ENCODE measurements at regions not wholly inside any gene's neighbourhood (a gene's known extent, or its start where the extent isn't known, plus 50 kb on each side); places are given as distances from the start of the nearest gene placed in this dataset.

DNA sequence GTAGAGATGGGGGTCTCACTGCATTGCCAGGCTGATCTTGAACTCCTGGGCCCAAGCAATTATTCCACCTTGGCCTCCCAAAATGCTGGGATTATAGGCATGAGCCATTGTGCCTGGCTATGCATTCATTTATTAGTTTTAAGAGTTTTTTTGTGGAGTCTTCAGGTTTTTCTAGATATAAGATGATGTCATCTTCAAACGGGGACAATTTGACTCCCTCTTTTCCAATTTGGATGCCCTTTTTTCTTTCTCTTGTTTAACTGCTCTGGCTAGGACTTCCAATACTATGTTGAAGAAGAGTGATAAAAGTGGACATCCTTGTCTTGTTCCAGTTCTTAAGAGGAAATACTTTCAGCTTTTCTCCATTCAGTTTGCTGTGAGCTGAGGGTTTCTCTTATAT, 113.7 kb upstream of the PARD3B start:
- no peak for DNase-seq (ENCODE audit: low read depth)

DNA sequence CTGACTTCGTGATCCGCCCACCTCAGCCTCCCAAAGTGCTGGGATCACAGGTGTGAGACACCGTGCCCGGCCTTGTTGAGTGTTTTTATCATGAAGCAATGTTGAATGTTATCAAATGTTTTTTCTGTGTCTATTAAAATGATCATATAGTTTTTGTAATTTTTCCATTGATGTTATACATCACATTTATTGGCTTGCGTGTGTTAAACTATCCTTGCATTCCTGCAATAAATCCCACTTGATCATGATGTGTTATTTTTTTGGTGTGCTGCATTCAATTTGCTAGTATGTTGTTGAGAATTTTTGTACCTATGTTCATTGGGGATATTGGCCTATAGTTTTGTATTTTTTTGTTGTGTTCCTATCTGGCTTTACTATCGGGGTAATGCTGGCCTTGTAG, 113.1 kb upstream of the PARD3B start:
- no peak for DNase-seq (ENCODE audit: low read depth)

DNA sequence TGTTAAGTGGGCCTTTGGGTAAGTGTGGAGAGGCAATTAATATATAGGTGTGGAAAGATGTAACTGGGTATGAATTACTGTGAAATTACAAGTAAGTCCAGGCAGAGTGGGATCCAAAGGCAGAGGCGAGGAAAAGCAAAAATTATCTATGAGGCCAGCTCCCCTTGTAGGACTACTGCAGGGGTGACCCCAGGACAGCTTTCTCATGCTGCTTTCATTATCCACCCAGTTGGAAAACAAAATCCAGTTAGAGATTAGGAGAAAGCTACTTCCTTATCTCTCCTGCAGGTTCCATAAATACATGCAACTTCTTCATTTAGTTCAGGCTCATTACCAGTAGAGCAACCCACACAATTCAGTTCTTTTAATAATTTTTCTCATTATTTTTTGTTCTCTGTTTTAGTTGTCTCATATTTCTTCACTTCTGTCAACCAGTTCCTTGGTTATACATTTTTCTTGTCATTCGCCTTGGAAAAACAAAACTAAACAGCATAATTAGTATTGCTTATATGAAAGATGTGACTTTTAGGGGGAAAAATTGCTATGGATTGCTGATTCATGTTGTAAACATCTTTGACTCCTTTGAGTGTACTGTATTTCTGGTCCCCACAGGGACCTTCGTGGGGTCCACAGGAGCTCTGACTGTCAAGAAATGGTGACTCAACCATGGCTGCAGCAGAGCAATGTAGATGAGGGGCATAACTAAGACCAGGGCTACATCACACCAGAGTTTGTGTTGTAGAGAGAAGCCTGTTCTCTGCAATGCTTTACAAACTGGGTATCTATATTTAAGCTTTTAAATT, 110.4 kb upstream of the PARD3B start:
- no peak for DNase-seq (ENCODE audit: low read depth)

DNA sequence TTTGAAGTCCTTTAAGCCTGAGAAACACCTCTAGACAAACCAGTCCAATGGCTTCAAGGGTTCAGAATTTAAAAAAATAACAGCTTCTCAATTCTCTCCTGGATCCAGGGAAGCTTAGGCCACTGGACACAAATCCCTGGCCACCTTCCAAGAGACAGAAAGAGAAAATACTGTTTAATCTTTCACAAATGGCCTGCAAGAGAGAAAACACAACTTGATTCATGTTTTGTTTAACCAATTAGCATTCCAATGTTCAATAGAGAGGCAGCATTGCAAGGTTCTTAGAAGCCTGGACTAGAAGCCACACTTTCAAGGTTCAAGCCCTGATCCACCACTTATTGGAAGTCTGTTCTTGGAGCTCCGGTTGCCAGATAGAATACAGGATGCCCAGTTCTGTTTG, 109.0 kb upstream of the PARD3B start:
- DNase-seq (ENCODE audit: low read depth) = no peak

DNA sequence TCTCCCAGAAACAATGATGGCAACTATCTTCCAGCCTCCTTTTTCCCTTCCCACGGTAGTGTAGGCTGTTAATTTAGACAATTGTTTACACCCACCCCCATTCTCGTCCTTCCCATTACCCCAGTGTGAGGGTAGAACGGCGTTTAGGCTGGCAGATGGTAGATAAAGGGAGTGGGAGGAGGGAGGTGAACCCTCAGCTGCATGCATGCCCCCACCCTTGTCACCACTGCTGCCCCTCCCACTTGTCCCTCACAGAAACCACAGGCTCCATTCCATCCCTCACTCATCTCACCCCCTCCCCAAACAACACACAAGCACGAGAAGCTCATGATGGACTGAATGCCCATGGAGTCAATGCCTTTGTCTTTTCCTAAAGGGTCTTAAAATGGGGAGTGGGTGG, 107.9 kb upstream of the PARD3B start:
- no peak for DNase-seq (ENCODE audit: low read depth)

DNA sequence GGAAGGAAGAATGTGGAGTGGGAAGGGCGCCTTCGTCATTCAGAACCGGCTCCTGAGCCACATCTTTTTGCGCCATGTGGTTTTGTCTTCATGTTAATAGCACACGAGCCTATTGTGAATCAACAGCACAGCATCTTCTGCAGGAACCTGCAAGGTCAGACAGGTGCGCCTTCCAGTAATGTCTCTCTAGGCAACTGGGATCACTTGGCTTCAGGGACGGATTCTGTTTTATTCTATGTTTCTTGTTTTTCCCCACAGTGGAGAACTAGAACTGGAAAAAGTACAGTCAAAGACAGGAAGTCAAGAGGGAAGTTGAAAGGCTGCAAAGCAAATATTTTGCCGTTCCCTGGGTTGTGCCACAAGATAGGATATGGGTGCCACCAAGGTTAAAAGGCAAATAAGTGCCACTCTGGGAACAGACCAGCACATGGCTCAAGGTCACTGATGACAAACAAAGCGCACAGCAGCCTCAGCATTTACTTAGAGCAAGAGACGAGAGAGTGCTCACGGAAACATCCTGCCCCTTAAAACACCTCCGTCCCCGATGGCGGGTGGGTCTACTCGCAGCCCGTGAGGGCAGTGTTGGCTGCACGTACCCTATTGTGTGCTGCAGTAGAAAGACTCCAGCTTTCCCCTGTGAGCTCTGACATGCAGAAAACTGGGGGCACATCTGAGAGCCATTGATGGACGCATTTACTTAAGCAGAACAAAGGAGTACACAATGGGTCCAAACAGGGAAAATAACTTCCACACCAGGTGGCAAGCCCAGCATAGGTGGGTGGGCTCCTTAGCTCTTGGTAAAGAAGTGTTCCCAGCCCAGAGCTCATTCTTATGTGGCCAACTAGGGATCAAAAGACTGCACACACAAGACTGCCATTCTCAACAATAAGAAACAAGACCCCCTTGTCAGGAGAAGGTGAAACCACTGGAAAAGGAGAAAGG, 107.2 kb upstream of the PARD3B start:
- DNase-seq (ENCODE audit: low read depth) = no peak

DNA sequence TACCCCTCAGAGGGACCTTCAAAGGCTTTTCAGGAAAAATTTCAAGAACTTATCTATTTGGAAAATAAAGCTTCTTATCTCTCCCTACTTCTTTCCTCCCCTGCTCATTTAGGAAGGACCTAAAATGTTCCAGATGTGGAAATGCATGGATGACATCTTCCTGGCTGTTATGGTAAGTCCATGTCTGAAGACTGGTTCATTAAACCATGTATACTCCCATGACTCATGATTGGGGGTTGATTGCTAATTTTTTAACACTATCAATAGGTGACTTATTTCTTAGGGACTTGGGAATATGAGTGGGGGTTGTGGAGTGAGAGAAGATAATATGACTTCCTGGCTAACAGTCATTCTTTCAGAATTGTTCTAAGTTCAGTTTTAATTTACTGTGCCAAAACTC, 104.0 kb upstream of the PARD3B start:
- no peak for DNase-seq (ENCODE audit: low read depth)

DNA sequence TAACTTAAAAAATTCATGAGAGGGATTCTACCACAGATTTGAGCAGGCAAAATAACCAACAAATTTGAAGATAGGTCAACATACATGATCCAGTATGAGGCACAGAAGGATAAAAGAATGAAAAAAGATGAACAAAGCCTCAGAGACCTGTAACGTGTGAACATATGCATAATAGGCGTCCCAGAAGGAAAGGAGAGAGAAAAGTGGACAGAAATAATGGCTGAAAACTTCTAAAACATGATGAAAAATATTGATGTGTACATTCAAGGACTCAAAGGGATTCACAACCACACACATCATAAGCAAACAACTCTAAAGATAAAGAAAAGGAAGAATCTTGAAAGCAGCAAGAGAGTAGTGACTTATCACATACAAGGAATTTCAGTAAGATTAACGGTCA, 100.1 kb upstream of the PARD3B start:
- DNase-seq (ENCODE audit: low read depth) = no peak

DNA sequence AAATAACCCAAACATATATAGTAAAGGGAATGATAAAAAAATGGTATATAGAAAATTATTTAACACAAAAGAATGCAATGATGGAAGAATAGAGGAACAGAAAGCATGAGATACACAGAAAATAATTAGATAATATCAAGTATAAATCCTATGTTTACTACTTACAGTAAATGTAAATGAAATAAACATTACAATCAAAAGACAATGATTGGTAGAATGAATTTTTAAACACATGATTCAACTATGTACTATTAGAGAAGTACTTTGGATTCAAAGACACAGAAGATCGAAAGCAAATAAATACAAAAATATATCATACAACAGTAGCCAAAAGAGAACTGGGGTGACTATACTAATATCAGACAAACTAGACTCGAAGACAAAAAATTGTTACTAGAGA, 97.6 kb upstream of the PARD3B start:
- no peak for DNase-seq (ENCODE audit: low read depth)

DNA sequence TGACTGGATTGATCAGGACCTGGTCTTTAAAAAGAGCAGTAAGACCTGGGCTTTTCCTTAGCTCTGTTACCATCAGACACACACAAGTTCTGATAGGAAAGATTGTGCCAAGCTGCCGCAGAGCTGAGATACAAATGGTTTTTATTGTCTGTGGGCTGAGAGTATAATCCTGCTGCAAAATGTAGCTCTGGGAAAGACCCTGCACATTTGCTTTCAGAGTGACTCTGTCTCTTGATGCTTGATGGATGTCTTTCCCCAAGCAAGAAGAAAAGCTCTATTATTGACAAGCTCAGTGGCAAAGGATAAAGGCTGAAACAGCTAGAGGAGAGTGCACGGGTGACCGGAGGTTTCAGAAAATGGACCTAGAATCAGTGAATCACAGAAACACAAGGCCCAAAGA, 95.3 kb upstream of the PARD3B start:
- DNase-seq (ENCODE audit: low read depth) = no peak

DNA sequence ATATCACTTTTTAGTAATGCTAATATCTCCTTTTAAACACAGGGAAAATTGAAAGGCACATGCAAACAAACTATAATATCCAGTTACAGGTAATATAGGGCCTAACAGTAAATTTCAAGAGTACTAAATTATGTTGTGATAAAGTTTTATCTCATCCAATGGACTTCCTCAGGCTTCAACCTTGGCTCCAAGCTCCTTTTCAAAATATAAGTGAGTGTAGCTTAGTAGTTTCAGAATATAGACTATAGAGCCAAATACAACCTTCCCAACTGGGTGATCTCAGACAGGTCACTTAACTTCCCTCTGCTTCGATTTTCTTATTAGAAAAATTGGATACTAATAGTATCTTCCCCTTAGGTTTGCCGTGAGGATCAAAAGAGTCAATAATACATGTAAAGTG, 93.5 kb upstream of the PARD3B start:
- no peak for DNase-seq (ENCODE audit: low read depth)

DNA sequence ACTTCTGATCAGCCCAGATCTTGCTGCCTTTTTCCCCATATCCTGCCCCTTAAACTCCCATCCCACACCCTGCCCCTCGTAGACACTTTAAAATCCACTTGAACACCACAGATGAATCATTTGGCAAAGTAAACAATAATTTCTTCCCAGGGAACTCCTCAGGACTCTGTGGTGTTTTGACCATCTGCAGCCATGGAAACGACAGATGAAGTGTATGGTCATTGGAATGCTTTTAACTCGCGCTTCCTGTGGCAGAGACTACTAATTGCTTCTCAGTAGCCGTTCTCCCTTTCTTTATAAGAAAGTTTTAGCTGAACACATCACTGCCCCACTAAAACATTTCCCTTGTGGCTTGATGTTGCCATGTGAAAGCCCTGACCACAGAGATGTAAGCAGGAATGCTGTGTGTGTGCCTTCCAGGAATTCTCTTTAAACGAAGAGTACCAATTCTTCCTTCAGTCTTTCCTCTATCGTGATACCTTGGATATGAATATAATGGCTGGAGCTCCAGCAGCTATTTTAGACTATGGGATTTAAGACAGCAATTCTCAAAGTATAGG, 92.7 kb upstream of the PARD3B start:
- DNase-seq (ENCODE audit: low read depth) = no peak

DNA sequence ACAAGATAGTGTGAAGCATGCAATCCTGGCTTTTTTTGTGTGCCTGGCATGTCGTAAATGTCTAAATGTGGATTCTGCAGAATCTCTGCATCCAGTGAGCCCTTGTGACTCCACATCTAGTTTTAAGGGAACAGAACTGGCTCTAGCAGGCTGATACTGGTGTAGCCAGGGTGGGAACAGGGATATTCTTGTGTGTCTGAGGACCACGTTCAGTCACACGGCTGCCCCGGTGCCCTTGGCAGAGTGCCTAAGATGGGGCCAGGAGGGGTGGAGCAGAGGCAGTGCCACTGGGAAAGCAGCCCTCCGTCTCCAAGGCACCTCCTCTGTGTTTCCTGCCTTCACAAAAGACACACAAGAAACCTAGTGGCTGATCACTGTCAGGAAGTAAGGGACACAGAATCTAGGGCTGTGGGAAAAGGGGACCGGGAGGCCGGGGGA, 91.5 kb upstream of the PARD3B start:
- no peak for DNase-seq (ENCODE audit: low read depth)

DNA sequence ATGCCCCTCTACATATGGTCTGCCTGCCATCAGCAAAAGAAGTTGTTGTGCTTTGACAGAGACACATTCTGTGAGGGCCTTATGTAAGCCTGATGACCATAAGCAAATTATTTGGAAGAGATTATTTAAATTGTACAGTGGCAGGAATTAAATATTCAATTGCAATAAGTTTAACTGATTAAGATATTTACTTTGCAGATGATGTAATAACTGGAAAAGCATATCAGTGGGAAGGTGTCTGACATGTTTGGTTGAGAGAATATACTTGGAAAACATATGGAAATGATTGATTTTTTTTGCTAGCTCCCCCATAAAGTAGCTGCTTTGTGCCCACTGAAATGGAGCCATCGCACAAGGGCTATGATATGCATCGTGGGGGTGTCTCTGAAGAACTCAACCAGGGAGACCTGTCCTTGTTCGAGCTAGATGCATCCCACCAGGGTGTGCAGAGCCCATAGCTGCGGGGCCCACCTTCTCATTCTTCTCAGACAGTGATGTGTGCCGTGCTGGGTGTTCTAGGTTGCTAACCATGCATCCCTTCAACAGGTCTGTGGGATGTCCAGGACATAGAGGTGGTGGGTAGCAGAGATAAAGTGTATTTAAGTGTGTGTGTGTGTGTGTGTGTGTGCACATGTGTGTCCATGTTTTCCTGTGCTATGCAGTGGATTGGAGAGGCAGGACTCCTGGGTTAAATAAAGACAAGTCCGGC, 90.4 kb upstream of the PARD3B start:
- DNase-seq (ENCODE audit: low read depth) = no peak

DNA sequence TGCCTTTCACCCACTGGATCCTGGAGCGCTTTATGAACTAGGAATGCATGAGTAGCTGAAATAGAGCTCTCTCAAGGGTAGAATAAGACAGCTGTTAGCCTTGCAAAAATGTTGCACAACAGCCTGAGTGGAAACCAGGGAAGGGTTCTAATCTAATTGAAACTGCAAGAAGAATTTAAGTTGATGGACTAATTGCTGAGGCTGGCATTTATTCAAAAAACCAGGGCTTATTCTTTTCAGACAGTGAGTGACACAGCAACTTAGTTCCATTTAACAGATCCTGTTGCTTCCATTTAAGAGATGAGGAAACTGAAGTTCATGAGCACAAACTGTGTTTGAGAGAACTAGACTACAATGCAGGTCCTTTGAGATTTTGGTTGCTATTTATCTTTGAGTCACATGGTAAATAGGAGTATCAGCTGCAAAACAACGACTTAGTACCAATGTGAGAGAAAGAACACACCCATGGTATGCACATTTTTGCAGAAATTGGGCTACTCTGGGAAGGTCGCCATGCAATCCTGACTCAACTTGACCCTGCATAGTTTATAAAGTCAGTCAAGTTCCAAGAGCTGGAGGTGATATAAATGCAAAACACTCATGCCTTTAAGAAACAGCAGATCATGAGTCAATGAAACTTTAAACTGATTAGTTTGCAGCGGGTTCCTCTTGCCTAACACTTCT, 76.4 kb upstream of the PARD3B start:
- no peak for DNase-seq (ENCODE audit: low read depth)

DNA sequence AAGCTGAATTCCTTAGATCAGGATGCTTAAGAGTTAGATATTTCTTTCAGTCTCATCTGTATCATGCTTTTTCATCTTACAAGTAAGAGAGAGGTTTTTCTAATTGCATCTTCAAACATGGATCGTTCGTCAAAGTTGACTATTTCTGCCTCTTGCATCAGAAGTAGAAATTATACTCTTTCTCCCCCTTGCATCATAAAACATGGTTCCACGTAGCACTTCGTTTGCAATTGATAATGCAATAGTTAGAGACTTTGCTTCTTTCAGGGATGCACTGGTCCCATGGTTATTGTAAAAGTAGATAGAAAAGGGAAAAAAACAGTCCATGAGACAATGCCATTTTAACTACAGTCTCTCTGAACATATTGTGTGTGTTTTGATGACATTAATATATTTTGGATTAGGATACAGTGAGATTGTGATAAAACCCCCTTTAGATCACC, 75.1 kb upstream of the PARD3B start:
- no peak for DNase-seq (ENCODE audit: low read depth)

DNA sequence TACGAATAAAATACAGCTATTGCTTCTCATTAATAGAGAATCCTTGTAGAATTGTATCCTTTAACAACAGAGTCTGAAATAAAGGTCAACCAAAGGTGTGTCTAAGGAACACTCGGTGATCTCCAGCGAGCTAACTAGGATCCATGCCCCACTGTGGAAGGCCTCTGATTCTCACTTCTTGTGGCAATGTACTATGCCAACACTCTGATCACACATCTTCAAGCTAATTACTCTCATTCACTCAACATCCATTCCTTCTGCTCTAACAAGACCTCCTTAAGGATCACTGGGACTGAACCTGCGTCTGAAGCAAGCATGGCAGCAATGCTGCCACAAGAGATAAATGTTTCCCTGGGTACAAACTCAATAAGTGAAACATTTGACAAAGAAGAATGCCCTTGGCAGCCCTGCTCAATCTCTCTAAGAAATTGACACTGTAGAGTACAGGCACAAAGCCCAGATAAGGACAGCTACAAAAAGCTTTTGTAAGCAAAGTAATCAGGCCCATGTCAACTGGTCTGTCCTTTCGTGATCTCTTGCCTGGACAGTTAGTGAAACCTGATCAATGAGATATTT, 74.6 kb upstream of the PARD3B start:
- no peak for DNase-seq (ENCODE audit: low read depth)

DNA sequence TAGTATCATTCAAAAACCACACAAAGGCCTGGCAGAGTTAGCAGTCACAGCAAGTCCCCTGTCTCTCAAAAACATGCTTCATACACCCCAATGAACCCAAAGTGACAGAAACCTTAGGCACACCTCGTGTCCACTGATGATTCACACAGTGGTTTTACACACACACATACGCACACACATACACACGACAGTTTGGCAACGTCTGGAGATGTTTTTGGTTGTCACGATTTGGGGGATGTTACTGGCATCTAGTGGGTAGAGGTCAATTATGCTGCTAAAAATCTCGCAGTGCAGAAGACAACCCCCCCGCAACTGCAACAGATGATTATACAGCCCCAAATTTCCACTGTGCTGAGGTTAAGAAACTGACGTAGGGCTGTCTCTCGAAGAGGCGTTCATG, 72.9 kb upstream of the PARD3B start:
- no peak for DNase-seq (ENCODE audit: low read depth)

DNA sequence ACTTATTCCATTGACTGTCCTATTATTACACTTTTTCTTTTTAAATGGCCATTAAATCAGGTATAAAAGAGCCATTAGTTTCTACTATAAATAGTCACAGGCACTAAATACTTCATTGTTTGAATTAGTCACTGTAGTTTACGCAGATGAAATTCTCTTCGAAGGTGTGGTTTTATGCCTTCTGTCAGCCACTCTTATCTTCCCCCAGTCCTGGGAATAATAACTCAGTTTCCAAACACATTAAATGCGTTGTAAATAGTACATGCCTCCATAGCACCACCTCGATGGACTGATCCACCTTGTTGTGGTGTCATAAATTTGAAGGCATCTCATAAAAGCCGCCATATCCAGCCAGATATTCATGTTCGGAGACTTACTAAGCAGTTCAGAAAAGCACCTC, 72.1 kb upstream of the PARD3B start:
- DNase-seq (ENCODE audit: low read depth) = no peak

DNA sequence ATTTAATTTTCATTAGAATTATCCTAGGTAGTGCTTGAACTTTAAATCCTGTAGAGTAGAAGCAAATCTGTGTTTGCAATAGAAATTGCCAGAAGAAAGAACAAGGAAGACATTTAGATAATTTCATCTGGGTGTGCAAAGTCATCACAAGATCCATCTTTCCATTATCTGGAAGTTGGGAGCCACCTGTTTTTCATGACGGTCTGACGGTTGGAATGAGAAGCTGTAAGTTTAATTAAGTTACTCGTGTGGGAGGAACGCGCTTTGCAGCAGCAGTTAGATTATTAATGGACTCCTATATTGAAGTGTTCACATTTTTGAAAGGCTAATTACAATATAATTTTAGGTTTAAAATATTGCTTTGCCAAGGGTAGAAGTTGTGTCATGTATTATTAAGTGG, 69.9 kb upstream of the PARD3B start:
- DNase-seq (ENCODE audit: low read depth) = no peak

DNA sequence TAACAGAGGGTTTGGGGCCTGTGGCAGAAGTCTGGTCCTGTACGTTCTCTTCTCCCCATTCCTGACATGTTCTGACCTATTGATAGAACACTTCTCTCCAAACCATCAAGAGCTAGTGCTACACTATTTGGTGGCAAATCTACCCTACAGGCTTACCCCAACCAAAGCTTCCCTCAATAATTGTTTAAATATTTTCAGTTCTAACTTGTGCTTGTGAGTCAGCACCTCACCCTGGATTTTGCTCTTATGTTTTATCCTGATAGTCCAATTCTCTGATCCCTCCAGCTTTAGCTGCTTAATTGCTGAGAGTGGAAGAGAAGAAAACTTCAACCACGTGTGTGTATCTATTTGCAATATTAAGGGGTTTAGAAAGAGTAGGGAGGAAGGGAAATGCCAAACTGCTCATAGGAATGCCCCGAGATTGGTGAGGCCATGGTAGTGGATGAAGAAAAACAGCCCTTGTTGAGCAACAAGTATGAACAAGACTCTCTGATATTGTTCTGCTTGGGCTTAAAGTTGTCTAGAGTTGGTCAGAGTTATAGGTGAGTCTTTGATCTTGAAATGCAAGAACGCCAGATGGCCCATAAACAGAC, 67.8 kb upstream of the PARD3B start:
- no peak for DNase-seq (ENCODE audit: low read depth)
